ENCODE measurements at regions not wholly inside any gene's neighbourhood (a gene's known extent, or its start where the extent isn't known, plus 50 kb on each side); places are given as distances from the start of the nearest gene placed in this dataset.

DNA sequence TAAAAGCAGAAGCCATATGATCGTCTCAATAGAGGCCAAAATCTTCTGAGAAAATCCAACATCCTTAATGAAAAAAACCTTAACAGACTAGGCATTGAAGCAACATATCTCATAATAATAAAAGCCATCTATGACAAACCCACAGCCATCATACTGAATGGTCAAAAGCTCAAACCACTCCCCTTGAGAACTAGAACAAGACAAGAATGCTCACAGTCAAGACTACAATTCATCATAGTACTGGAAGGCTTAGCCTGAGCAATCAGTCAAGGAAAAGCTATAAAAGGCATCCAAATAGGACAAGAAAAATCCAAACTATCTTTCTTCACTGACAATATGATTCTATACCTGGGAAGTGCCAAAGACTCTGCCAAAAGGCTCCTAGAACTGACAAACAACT is 2668.2 kb upstream of the PCDH20 start:
- TF ChIP-seq POLR2AphosphoS5 (IDR thresholded peaks at IDR 0.05; ENCODE audit: borderline replicate concordance, low read depth, low read length) (no peak), FOXP2 (optimal IDR thresholded peaks at IDR 0.05; ENCODE audit: control extremely low read depth, extremely low read length, insufficient read depth) (no peak)
